AG04449 (cell line): ENCODE measurements at regions not wholly inside any gene's neighbourhood (a gene's known extent, or its start where the extent isn't known, plus 50 kb on each side); places are given as distances from the start of the nearest gene placed in this dataset.

Source experiments
- CTCF ChIA-PET: fragments of 350-600 bp; formaldehyde crosslinking; extraction: SDS; loops from one replicate; lab custom pipeline; 2021; ENCODE audit warnings: antibody characterized with exemption; lab: Yijun Ruan, JAX
- POLR2A ChIA-PET: fragments of 400-600, 350-600 bp; formaldehyde crosslinking; extraction: SDS; loops from one replicate; lab custom pipeline; 2020; ENCODE audit warnings: antibody characterized with exemption, inconsistent platforms; lab: Yijun Ruan, JAX
- DNase-seq: peaks from one replicate; pipeline ENCODE4 v3.0.0-alpha.2; 2010; ENCODE audit warnings: low read depth, low spot score
- H3K4me3 ChIP-seq: 2 replicates; pipeline ENCODE4 v1.5.1; 2011; ENCODE audit warnings: low read depth, mild to moderate bottlenecking, control low read depth, low read length
- CTCF ChIP-seq: IDR thresholded peaks from one replicate; pipeline ENCODE4 v1.5.1; 2011; ENCODE audit warnings: mild to moderate bottlenecking, moderate library complexity, low read length, control low read depth, inconsistent platforms; ENCODE audit not compliant: insufficient read depth; ENCODE audit errors: missing control alignments

GRCh38 chr16:51996516-51996915, 550.4 kb downstream of the TOX3 start:
- DNase-seq = no peak
- ChIA-PET CTCF (interaction anchor here (2.4 kb wide), 1 partner anchor 15 kb away, joined by 9 read pairs; no protein-coding TSS in a partner anchor), POLR2A (no interaction called here)
- TF ChIP-seq CTCF = no peak
- no peak overlapping the region for H3K4me3 ChIP-seq

- no peak overlapping the region for H3K4me3 ChIP-seq
- POLR2A ChIA-PET = no interaction called here
- TF ChIP-seq CTCF = no peak
- CTCF ChIA-PET = no interaction called here
- no peak for DNase-seq
Measured at GRCh38 chr16:51994597-51994996, 552.3 kb downstream of the TOX3 start.

GRCh38 chr16:51989637-51990230, 557.2 kb downstream of the TOX3 start:
- no peak for DNase-seq
- TF ChIP-seq CTCF = no peak
- CTCF ChIA-PET = no interaction called here
- POLR2A ChIA-PET = no interaction called here
- no peak overlapping the region for H3K4me3 ChIP-seq

- CTCF ChIA-PET = no interaction called here
Measured at GRCh38 chr16:51988977-51989376, 558.0 kb downstream of the TOX3 start.

GRCh38 chr16:51987519-51987918, 559.4 kb downstream of the TOX3 start:
- DNase-seq = no peak
- CTCF ChIA-PET = interaction anchor here (2.2 kb wide), 1 partner anchor 169 kb away, joined by 15 read pairs; no protein-coding TSS in a partner anchor
- no peak for TF ChIP-seq CTCF
- POLR2A ChIA-PET = no interaction called here
- H3K4me3 ChIP-seq = no peak overlapping the region

More at GRCh38 chr16:51988977-51989376, 558.0 kb downstream of the TOX3 start:
- DNase-seq = no peak
- POLR2A ChIA-PET = no interaction called here
- H3K4me3 ChIP-seq = no peak overlapping the region
- TF ChIP-seq CTCF = no peak

GRCh38 chr16:51986717-51987116, 560.2 kb downstream of the TOX3 start:
- TF ChIP-seq CTCF = no peak
- CTCF ChIA-PET = interaction anchor here (2.2 kb wide), 1 partner anchor 168 kb away, joined by 15 read pairs; no protein-coding TSS in a partner anchor
- POLR2A ChIA-PET = no interaction called here
- no peak overlapping the region for H3K4me3 ChIP-seq
- DNase-seq = no peak
